Activated CD4-positive, alpha-beta T cell treated with anti-CD3 and anti-CD28 coated beads, Interleukin-2, Interleukin-6, amounts not matched to agents 100 ng/mL and 50 ng/mL, durations not matched to agents 16 hours and 8 hours (primary cell): ENCODE measurements at regions not wholly inside any gene's neighbourhood (a gene's known extent, or its start where the extent isn't known, plus 50 kb on each side); places are given as distances from the start of the nearest gene placed in this dataset.

ENCODE experiments used
- DNase-seq: peaks from one replicate; pipeline ENCODE4 v3.0.0-alpha.2; 2020

GRCh38 chr2:128714851-128715312, 396.2 kb upstream of the HS6ST1 start:
- no peak for DNase-seq

DNA sequence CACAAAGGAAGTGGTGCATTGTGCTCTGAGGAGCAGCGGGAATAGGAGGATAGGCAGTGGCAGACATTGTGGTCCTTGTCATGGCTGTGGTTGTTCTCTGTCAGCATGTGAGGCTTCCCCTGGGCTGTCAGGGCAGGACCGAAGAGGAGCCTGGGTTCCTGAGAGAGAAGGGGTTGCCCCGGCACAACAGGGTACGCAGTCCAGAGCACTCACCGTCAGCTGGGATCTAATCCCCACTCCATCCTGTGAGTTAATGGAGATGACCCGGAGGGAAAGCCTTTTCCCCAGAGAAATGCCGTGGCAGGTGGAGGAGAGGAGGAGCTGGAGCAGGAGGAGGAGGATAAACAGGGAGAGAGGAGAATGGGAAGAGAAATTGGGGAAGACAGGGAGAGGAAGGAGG, 396.7 kb upstream of the HS6ST1 start:
- DNase-seq = no peak

DNA sequence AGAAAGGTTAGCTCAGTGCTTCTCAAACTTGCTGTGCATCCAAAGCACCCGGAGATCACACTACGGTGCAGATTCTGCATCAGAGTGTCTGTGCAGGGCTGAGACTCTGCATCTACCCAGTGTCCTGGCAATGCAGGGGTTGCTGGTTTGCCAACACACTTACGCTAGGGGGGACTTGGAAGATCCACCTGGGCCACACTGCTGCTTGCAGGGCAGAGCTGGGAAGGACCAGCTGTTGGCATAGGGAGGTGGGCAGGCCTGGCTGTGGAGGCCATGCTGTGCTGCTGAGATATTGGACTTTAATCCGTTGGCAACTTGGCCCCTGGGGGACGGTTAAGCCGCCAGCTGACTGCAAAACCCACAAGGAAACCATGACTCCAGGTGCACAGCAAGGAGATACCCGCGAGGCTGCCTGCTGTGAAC, 397.6 kb upstream of the HS6ST1 start:
- DNase-seq = no peak

GRCh38 chr2:128717758-128718710, 399.4 kb upstream of the HS6ST1 start:
- DNase-seq = no peak

DNA sequence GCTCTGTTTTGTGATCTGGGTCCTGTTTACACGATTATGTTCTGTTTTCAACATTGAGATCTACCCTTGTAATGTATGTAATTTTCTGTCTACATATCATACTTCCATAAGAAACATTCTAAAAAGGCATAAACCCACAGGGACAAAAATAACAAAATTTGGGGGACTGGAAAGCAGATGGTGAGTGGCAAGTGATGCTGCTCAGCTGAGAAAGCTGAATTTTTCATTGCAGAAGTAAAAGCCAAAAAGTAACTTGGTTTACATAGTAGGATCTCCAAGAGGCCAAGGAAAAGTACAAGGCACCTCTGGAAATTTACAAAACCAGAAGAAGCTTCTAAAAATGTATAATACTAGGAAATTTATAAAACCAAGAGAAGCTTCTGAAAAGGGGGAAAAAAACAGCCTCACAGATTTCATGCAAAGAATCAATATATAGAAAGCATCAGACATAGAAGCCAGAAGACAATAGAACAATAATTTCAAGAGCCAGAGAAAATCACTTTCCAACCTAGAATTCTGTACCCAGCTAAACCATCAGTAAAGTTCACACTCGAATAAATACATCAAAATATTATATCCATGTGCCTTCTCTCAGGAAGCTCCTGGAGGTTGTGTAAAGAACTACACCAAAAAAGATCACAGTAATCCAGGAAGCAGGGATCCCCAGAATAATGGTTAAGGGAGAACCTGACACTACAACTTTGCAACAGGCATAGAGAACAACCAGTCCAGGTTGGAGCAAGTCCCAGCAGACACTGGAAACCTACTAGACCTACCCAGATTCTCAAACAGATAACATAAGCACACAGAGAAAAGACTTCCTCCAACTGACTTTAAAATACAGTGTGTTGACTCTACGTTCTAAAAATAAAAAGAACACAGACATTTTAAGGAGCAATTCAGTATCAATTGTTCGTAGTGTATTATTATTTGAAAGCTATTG, 401.7 kb upstream of the HS6ST1 start:
- no peak for DNase-seq

DNA sequence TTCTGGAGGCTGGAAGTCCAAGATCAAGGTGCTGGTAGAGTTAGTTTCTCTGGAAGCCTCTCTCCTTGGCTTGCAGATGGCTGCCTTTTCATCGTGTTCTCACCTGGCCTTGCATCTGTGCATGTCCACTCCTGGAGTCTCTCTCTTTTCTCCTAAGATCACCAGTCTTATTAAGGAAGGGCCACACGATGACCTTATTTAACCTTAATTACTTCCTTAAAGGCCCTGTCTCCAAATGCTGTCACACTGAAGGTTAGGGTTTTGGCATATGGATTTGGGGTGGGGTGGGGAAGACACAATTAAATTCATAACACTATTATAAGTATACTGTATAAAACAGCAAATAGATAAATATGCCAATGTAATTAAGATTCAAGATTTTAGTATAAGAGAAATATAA, 402.4 kb upstream of the HS6ST1 start:
- no peak for DNase-seq

DNA sequence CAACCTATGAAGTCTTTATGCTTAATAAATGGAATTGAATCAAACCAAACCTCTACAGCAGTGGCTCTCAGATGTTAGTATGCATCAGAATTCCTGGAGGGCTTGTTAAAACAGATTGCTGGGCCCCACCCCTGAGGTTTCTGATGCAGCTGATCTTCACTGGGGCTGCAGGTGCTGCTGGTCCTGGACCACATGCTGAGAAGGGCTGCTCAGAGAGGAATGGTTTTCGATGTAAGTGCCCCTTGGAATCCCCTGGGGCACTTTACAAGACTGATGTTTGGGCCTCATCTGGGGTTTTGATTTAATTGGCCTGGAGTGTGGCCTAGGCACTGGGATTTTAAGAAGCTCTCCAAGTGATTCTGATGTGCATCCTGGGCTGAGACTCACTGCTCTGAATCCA, 403.8 kb upstream of the HS6ST1 start:
- no peak for DNase-seq

- DNase-seq = no peak
These were observed 405.9 kb upstream of the HS6ST1 start for GRCh38 chr2:128724547-128724946.

DNA sequence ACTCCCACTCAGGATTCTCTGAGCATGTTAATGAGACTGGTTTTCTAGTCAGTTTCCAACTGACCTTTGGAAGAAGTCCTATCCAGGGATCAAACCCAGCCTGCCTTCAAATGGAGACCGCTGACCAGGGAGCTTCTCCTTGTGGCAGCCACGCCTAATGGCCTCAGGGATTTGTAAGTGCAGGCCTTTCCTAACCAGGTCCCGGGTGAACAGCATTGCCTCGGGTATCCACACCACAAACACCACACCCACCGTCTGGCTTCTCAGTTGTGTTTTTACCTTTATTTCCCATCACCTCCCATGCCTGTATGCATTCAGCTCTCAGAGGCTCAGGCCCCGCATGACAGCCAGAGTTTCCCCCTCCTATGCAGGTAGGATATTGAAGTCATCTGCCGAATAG, 406.3 kb upstream of the HS6ST1 start:
- DNase-seq = no peak

DNA sequence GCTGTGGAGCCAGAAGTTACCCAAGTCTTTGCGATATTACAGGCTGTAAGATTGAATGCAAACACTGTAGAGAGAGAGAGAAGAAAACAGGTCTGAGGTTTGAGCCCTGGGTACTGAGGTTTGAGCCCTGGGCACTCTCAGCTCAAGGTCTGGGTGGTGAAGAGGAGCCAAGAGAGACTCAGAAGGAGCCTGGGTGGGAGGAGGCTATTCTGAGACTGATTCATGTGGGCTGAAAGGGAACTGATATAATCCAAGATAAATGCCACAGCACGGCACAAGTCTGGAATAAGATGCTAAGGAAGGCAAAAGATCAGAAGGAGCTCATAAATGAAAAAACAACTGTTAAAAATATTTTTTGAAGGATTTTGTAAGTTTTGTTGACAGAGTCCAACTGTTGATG, 407.6 kb upstream of the HS6ST1 start:
- no peak for DNase-seq

GRCh38 chr2:128726911-128727310, 408.2 kb upstream of the HS6ST1 start:
- no peak for DNase-seq

DNA sequence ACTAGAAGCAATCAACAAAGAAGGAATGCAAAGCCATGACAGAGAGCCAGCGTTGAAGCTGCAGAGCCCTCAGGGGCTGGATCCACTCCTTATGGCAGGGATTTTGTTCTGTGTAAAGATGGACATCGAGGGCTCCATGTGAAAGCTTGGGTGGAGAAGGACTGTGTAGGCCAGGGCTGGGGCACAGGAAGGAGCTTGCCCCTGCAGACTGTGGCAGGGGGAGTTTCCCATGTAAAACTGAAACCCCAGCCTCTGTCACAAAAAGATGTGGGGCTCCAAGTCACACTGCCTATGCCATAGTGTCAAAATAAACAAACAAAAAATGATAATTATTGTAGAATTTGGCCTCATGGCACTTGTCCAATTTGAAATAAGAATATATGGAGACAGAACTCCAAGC, 408.7 kb upstream of the HS6ST1 start:
- peak; percentile 35 for DNase-seq

DNA sequence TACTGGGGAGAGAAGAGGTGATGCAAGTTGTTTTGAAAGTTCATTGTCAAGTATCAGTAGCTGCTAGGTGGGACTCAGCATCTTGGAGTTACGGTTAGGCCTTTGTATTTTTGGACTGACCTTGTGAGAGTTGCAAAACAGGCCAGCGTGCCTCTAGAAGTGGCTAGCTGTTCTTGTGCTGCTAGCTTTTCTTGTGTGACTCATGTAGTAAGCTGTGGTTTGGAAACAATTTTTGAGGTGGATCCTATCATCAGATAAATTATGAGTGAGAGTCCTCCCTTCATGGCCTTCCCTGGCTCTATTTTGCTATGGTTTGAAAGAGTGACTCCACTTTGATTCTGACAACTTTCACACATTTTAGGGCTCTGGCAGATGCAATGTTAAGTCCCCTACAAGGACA, 409.2 kb upstream of the HS6ST1 start:
- DNase-seq = peak; percentile 49

DNA sequence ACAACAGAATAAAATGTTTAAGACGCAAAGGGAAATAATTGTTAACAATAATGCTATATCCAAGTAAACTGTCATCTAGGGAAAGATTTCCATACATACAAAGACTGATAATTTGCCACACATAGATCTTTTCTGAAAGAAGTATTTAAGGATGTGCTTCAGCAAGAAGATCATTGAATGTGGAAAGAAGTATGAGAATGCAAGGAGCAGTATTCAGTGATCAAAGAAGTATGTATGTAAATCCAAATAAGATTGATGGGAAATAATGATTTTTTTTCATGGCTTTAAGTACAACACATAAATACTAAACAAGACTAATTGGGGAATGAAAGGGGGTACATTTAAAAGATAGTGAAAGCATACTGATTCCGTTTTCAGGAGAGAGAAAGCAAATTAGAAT, 410.4 kb upstream of the HS6ST1 start:
- no peak for DNase-seq

GRCh38 chr2:128731994-128732650, 413.5 kb upstream of the HS6ST1 start:
- no peak for DNase-seq

- no peak for DNase-seq
These were observed 414.3 kb upstream of the HS6ST1 start for GRCh38 chr2:128732976-128733431.

DNA sequence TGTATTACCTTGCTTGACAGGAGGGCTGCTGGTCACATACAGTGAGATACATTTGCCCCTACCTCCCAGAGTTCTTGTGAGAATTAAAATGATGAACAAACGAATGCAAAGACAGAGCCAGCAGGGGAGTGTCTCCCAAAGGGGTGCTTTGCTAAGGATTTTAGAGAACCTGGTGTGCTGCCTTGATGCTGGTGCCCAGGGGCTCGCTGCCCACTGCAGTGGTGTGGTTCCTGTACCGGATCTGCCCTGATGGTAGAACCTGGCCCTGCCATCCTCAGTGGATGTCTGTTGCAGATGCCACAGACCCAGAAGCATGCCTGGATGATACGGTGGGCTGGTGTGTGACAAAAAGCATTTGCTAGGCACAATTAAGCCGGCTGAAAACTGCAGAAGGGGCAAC, 414.8 kb upstream of the HS6ST1 start:
- DNase-seq = no peak

GRCh38 chr2:128734521-128735295, 416.0 kb upstream of the HS6ST1 start:
- DNase-seq = peak; percentile 59

- no peak for DNase-seq
These were observed 416.8 kb upstream of the HS6ST1 start for GRCh38 chr2:128735296-128735960.

GRCh38 chr2:128736046-128736688, 417.5 kb upstream of the HS6ST1 start:
- DNase-seq = no peak
